ENCODE measurements at regions not wholly inside any gene's neighbourhood (a gene's known extent, or its start where the extent isn't known, plus 50 kb on each side); places are given as distances from the start of the nearest gene placed in this dataset.
A peak's percentile ranks its signal among the peaks of the same experiment; 100 is the strongest.

DNA sequence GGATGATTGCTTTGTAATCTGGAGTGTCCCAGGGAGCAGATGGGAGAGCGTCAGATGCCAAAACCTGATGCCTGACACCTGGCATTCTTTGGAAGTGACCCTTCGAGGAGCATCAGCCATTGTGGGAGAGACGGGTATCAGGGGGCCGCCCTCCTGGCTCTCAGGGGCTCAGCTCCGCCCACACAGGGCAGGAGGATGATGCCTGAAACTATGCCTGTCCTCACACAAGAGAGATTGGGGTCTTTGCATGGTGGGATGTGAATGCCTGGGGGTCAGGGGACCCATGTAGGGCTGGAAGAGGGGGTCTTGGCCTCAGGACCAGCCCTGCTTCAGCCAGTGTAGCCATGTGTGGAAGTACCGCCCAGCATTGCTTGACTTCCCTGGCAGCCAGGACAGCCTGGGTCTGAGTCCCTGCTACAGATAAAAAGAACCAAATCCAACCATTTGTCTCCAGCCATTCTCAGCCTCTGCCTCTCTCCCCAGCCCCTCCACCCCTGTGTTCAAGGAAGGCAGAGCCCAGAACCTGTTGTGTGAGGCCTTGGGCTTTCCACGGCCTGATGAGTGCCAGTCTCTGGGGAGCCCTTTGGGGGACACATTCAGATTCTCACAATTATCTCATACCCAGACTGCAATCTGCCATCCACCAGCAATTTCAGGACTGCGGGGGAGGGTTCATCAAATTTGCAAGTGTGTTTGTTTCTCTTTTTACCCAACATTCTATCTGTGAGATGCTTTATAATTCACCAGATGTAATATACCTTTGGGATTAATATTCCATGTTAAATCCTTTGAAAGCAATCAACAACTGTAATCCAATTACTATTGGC, 371.2 kb downstream of the PREX1 start:
- TF ChIP-seq CTCF (conservative IDR thresholded peaks at IDR 0.05): no peak
- DNase-seq (ENCODE audit: low read depth, low spot score): no peak
- H3K27me3 Mint-ChIP-seq (ENCODE audit: low read depth): peaks cover 55% of the 10 kb centered on the region
- no peaks in the 10 kb centered on the region for H3K9me3 Mint-ChIP-seq
- H3K4me3 Mint-ChIP-seq: peak overlapping the region; percentile 32
- H3K4me1 Mint-ChIP-seq: peaks cover 50% of the 10 kb centered on the region
- H3K36me3 Mint-ChIP-seq (ENCODE audit: low read depth): no peaks in the 10 kb centered on the region
- no peak overlapping the region for H3K27ac Mint-ChIP-seq (ENCODE audit: unreplicated experiment)

- Mint-ChIP-seq H3K27me3 (ENCODE audit: low read depth) (peaks cover 52% of the 10 kb centered on the region), H3K9me3 (no peaks in the 10 kb centered on the region), H3K4me1 (peaks cover 44% of the 10 kb centered on the region), H3K27ac (ENCODE audit: unreplicated experiment) (no peak overlapping the region), H3K36me3 (ENCODE audit: low read depth) (no peaks in the 10 kb centered on the region), H3K4me3 (peak overlapping the region; percentile 32)
- DNase-seq (ENCODE audit: low read depth, low spot score): peak; percentile 23
- no peak for TF ChIP-seq CTCF (conservative IDR thresholded peaks at IDR 0.05)
Measured at GRCh38 chr20:48455651-48456365, 372.0 kb downstream of the PREX1 start.

DNA sequence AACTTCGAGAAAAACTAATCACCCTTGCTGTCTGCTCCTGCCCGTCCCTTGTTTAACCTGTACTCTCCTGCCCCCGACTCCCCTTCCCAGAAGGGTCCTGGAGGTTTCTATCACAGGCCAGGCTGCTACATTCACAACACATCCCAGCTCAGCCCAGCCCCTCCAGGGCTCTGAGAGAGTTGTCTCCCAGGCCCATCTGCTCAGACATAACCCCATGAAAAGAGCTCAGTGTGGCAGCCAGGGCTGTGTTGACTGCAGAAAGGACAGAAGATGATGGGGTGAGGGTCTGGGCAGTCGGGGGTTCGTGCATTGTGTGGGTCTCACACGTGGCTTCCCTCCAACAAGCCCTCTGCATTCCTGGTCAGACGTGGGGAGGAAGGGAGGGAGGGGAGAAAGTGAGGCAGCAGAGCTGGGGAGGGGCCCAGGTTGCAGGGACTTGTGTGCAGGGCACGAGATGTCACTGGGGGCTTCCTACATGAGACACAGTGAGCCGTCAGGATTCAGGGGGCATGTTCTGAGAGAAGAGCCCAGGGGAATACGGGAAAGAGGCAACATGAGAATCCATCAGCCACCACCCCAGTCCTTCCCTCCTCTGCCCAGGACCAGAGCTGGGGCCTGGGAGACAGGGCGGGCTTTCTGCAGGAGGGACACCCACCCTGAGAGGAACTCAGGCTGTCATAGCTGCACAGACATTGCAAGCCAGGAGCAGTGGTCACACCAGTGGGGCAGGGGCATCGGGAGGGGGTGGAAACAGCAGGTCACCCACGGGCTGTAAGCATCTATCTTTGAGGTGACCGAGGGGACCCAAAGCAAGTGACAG, 372.9 kb downstream of the PREX1 start:
- H3K9me3 Mint-ChIP-seq: no peaks in the 10 kb centered on the region
- no peak for TF ChIP-seq CTCF (conservative IDR thresholded peaks at IDR 0.05)
- DNase-seq (ENCODE audit: low read depth, low spot score): no peak
- no peak overlapping the region for H3K4me3 Mint-ChIP-seq
- peaks cover 39% of the 10 kb centered on the region for H3K4me1 Mint-ChIP-seq
- H3K36me3 Mint-ChIP-seq (ENCODE audit: low read depth): no peaks in the 10 kb centered on the region
- peaks cover 47% of the 10 kb centered on the region for H3K27me3 Mint-ChIP-seq (ENCODE audit: low read depth)
- peak overlapping the region; percentile 59 for H3K27ac Mint-ChIP-seq (ENCODE audit: unreplicated experiment)

- no peak for TF ChIP-seq CTCF (conservative IDR thresholded peaks at IDR 0.05)
- H3K27ac Mint-ChIP-seq (ENCODE audit: unreplicated experiment): no peak overlapping the region
- DNase-seq (ENCODE audit: low read depth, low spot score): no peak
Measured at GRCh38 chr20:48453477-48454093, 374.2 kb downstream of the PREX1 start.

GRCh38 chr20:48451401-48451800, 376.4 kb downstream of the PREX1 start:
- Mint-ChIP-seq H3K27me3 (ENCODE audit: low read depth) (peaks cover 58% of the 10 kb centered on the region), H3K4me3 (no peak overlapping the region)

More at GRCh38 chr20:48453477-48454093, 374.2 kb downstream of the PREX1 start:
- H3K9me3 Mint-ChIP-seq: no peaks in the 10 kb centered on the region
- peaks cover 47% of the 10 kb centered on the region for H3K27me3 Mint-ChIP-seq (ENCODE audit: low read depth)
- no peaks in the 10 kb centered on the region for H3K36me3 Mint-ChIP-seq (ENCODE audit: low read depth)
- no peak overlapping the region for H3K4me3 Mint-ChIP-seq
- H3K4me1 Mint-ChIP-seq: peaks cover 39% of the 10 kb centered on the region

More at GRCh38 chr20:48451401-48451800, 376.4 kb downstream of the PREX1 start:
- Mint-ChIP-seq H3K27ac (ENCODE audit: unreplicated experiment) (no peak overlapping the region), H3K36me3 (ENCODE audit: low read depth) (no peaks in the 10 kb centered on the region), H3K4me1 (peaks cover 18% of the 10 kb centered on the region), H3K9me3 (no peaks in the 10 kb centered on the region)
- DNase-seq (ENCODE audit: low read depth, low spot score): no peak
- no peak for TF ChIP-seq CTCF (conservative IDR thresholded peaks at IDR 0.05)
